A549 (cell line): ENCODE measurements at regions not wholly inside any gene's neighbourhood (a gene's known extent, or its start where the extent isn't known, plus 50 kb on each side); places are given as distances from the start of the nearest gene placed in this dataset.

Source experiments
- ATAC-seq, 2 experiments: fragments of 200-7000 bp in 1 of 2; fragments of >200 bp in 1 of 2; cut with Nextera tagmentation in 1 of 2; cut with Tn5 transposase in 1 of 2; 3 replicates each; pipeline versions ENCODE4 v1.8.0 to v1.9.1; 2018 to 2020; ENCODE audit warnings: mild to moderate bottlenecking in 1 of 2, moderate library complexity in 1 of 2
- CTCF ChIA-PET: fragments of 300-600 bp; sonication (Branson Sonifier 250); formaldehyde crosslinking; extraction: SDS; loops from one replicate; lab custom pipeline; 2021; ENCODE audit warnings: antibody characterized with exemption, inconsistent platforms; lab: Yijun Ruan, JAX
- POLR2A ChIA-PET: fragments of 350-600 bp; formaldehyde crosslinking; extraction: SDS; loops from one replicate; lab custom pipeline; 2021; ENCODE audit warnings: antibody characterized with exemption, inconsistent platforms; lab: Yijun Ruan, JAX
- DNase-seq, 2 experiments: peaks; one replicate each; pipeline versions ENCODE4 v3.0.0 to v3.0.0-alpha.2; 2011 to 2016; ENCODE audit warnings: low read depth in 1 of 2, low spot score in 1 of 2
- FAIRE-seq: peaks from 2 replicates; lab custom pipeline; 2011; peaks lifted over from hg19 to GRCh38; lab: Jason Lieb, UNC
- H3K27ac ChIP-seq, 2 experiments: fragments of >200 bp; sonication (Bioruptor Twin); formaldehyde crosslinking; 3 replicates each; pipeline ENCODE4 v1.5.1; 2016 to 2017
- H3K4me1 ChIP-seq: fragments of >200 bp; sonication (Bioruptor Twin); formaldehyde crosslinking; 3 replicates; pipeline ENCODE4 v1.6.1; 2016
- H3K4me2 ChIP-seq: fragments of >200 bp; sonication (Bioruptor Twin); formaldehyde crosslinking; 3 replicates; pipeline ENCODE4 v1.6.1; 2016
- H3K4me3 ChIP-seq: fragments of >200 bp; sonication (Bioruptor Twin); formaldehyde crosslinking; 3 replicates; pipeline ENCODE4 v1.5.1; 2016
- H3K9me3 ChIP-seq: fragments of >200 bp; sonication (Bioruptor Twin); formaldehyde crosslinking; 3 replicates; pipeline ENCODE4 v1.6.1; 2016
- CBX2 ChIP-seq: fragments of 200-600 bp; sonication (generic); IDR thresholded peaks from 2 replicates; pipeline ENCODE4 v1.6.1; 2016; ENCODE audit warnings: low read depth, mild to moderate bottlenecking, borderline replicate concordance
- CHD2 ChIP-seq: fragments of 150-350 bp; IDR thresholded peaks from 2 replicates; pipeline ENCODE4 v1.6.1; 2014; ENCODE audit warnings: low read length; ENCODE audit not compliant: partially characterized antibody
- EHF ChIP-seq: fragments of 250-450 bp; sonication (Bioruptor Pico); IDR thresholded peaks from 2 replicates; pipeline ENCODE4 v1.5.0; 2020; ENCODE audit warnings: mild to moderate bottlenecking
- EHMT2 ChIP-seq: fragments of 200-600 bp; sonication (generic); IDR thresholded peaks from 2 replicates; pipeline ENCODE4 v1.6.1; 2016; ENCODE audit warnings: antibody characterized with exemption, low read depth, mild to moderate bottlenecking, moderate library complexity
- FOSL2 ChIP-seq, 2 experiments: fragments of 450-650 bp in 1 of 2; fragments of >200 bp in 1 of 2; sonication (Bioruptor Twin) in 1 of 2; formaldehyde crosslinking; IDR thresholded peaks; 2 replicates each; pipeline versions ENCODE4 v1.5.0 to v1.6.1; 2016 to 2020; ENCODE audit warnings: mild to moderate bottlenecking in 1 of 2, moderate library complexity in 1 of 2
- HDAC2 ChIP-seq: fragments of 200-600 bp; sonication (generic); IDR thresholded peaks from 2 replicates; pipeline ENCODE4 v1.6.1; 2016
- HOXB5 ChIP-seq: fragments of 250-450 bp; sonication (Bioruptor Pico); IDR thresholded peaks from 2 replicates; pipeline ENCODE4 v1.5.0; 2020; ENCODE audit warnings: mild to moderate bottlenecking, moderate library complexity
- JUNB ChIP-seq: fragments of >200 bp; sonication (Bioruptor Twin); formaldehyde crosslinking; IDR thresholded peaks from 2 replicates; pipeline ENCODE4 v1.6.1; 2016
- MAFK ChIP-seq: fragments of 450-650 bp; IDR thresholded peaks from 2 replicates; pipeline ENCODE4 v1.6.1; 2014; ENCODE audit not compliant: partially characterized antibody
- MAZ ChIP-seq: fragments of 150-350 bp; IDR thresholded peaks from 2 replicates; pipeline ENCODE4 v1.6.1; 2014; ENCODE audit warnings: antibody characterized with exemption, low read depth, low read length, borderline replicate concordance
- RAD21 ChIP-seq, 2 experiments: fragments of >200 bp in 1 of 2; sonication (Bioruptor Twin) in 1 of 2; formaldehyde crosslinking in 1 of 2; IDR thresholded peaks in 1 of 2; conservative IDR thresholded peaks in 1 of 2; 2 replicates in 1 of 2; 3 replicates in 1 of 2; pipeline ENCODE4 v1.6.1; 2012 to 2018; ENCODE audit warnings: inconsistent platforms in 1 of 2
- SREBF2 ChIP-seq: fragments of 450-650 bp; IDR thresholded peaks from 2 replicates; pipeline ENCODE4 v1.6.1; 2014; ENCODE audit warnings: mild to moderate bottlenecking, moderate library complexity
- WGBS: methylation state at CpG from one replicate; pipeline ENCODE4 v1.1.6; 2017; ENCODE audit errors: missing lambda C conversion rate; 5-methylcytosine and 5-hydroxymethylcytosine counted together
- TF ChIP-seq, protein P1 (sequence below): fragments of 450-650 bp; IDR thresholded peaks from 2 replicates; pipeline ENCODE4 v1.6.1; 2014; ENCODE audit warnings: antibody characterized with exemption
- TF ChIP-seq, protein P2 (sequence below): fragments of 250-450 bp; sonication (Bioruptor Pico); IDR thresholded peaks from 2 replicates; pipeline ENCODE4 v1.5.0; 2021; ENCODE audit warnings: mild to moderate bottlenecking, moderate library complexity, borderline replicate concordance
- TF ChIP-seq, protein P3 (sequence below): fragments of >200 bp; sonication (Bioruptor Twin); formaldehyde crosslinking; IDR thresholded peaks from 3 replicates; pipeline ENCODE4 v1.5.1; 2016
- TF ChIP-seq, protein P4 (sequence below): fragments of 250-450 bp; sonication (Bioruptor Pico); IDR thresholded peaks from 2 replicates; pipeline ENCODE4 v1.5.0; 2020; ENCODE audit warnings: low read depth, mild to moderate bottlenecking, moderate library complexity
- TF ChIP-seq, protein P5 (sequence below): fragments of >200 bp; sonication (Bioruptor Twin); formaldehyde crosslinking; IDR thresholded peaks from 3 replicates; pipeline ENCODE4 v1.6.1; 2016
- TF ChIP-seq, protein P6 (sequence below): IDR thresholded peaks from 2 replicates; pipeline ENCODE4 v1.6.1; 2012

DNA sequence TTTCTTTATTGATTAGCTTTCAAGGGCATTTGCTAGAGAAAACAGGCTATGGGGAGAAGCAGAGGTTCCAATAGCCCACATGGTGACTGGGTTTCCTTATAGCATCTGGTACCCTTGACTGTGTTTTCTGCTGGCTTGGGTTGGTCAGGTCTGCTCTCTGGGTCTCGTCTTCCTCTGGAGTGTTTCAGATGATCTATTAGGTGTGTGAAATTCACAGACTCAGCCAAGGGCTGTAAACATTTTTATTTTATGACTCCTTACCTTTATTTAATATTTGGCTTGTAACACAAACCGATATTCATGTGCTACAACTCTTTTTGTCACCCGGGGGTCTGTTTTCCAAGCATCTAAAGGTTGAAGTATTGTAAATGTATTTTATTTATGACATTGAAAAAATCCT is 338.9 kb downstream of the GADD45G start (continued):
- TF ChIP-seq EHF (CRISPR knock-in tag), result no peak

DNA sequence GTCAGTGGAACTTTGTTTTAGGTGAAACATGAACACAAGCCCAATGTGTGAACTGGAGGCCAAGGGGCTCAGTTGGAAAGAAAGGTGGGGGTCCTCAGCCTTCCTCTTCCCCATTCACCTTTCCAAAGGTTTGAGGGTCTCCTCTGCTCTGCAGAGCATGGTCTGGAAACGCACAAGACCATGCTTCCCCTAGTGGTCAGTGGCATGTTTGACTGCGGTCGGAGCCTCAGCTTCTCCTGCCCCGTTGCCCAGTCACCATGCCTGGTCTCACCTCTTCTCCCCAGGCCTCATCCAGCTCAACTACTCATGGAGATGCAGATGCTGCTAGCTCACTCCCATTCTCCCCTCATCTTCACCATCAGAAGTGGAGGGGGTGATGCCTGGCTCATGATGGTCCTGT is 340.3 kb downstream of the GADD45G start:
- WGBS, result 57% methylated on average over 4 of the region's 4 CpGs
- H3K9me3 ChIP-seq, result no peaks in the 10 kb centered on the region
- TF ChIP-seq RAD21 (conservative IDR thresholded peaks at IDR 0.05 in 1 of 2, IDR thresholded peaks at IDR 0.05 in 1 of 2), result peak in 1 of 2 experiments; percentile 21; a peak in 1 of 5 replicates
- TF ChIP-seq, protein P1, sequence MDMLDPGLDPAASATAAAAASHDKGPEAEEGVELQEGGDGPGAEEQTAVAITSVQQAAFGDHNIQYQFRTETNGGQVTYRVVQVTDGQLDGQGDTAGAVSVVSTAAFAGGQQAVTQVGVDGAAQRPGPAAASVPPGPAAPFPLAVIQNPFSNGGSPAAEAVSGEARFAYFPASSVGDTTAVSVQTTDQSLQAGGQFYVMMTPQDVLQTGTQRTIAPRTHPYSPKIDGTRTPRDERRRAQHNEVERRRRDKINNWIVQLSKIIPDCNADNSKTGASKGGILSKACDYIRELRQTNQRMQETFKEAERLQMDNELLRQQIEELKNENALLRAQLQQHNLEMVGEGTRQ, result no peak
- TF ChIP-seq MAFK, result no peak
- TF ChIP-seq, all 56 proteins: peak for 1
- Histone ChIP-seq H3K4me3 (no peak overlapping the region), H3K4me1 (no peaks in the 10 kb centered on the region), H3K27ac (no peak overlapping the region), H3K4me2 (no peak overlapping the region)
- CTCF ChIA-PET, result no interaction called here
- POLR2A ChIA-PET, result no interaction called here
- no peak for DNase-seq
- no peak for FAIRE-seq
- peak in 1 of 2 experiments; percentile 69; a peak in 2 of 6 replicates for ATAC-seq

DNA sequence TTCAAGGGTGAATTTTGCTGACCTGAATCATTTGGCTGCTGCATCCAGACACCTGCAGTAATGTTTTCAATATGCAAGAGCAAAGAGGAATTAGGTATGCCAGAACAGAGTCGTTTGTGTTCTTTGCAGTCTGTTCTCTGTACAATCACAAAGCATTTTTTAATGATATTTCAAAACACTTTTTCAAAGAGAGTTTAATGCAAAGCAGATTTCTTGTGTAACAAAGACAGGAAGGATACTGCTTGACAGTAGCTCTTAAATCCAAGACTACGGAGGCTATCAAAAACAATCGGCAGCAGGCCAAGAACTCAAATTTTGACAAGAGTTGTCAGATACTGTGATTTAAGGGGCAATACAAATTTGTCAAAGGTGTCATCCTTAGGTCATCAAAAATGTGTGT is 341.9 kb downstream of the GADD45G start:
- Histone ChIP-seq H3K9me3 (no peaks in the 10 kb centered on the region), H3K4me3 (no peak overlapping the region), H3K27ac (no peak overlapping the region), H3K4me1 (no peaks in the 10 kb centered on the region), H3K4me2 (no peak overlapping the region)
- 60% methylated on average over 3 of the region's 3 CpGs for WGBS
- ATAC-seq (no peak), DNase-seq (no peak), FAIRE-seq (no peak)
- TF ChIP-seq JUNB (no peak), MAFK (no peak), HOXB5 (CRISPR knock-in tag) (no peak), CHD2 (no peak), MAZ (no peak), HDAC2 (no peak), CBX2 (no peak), EHMT2 (no peak), FOSL2 (IDR thresholded peaks at IDR 0.05) (no peak), FOSL2 (CRISPR knock-in tag; IDR thresholded peaks at IDR 0.05) (no peak), SREBF2 (no peak)
- TF ChIP-seq, protein P2, sequence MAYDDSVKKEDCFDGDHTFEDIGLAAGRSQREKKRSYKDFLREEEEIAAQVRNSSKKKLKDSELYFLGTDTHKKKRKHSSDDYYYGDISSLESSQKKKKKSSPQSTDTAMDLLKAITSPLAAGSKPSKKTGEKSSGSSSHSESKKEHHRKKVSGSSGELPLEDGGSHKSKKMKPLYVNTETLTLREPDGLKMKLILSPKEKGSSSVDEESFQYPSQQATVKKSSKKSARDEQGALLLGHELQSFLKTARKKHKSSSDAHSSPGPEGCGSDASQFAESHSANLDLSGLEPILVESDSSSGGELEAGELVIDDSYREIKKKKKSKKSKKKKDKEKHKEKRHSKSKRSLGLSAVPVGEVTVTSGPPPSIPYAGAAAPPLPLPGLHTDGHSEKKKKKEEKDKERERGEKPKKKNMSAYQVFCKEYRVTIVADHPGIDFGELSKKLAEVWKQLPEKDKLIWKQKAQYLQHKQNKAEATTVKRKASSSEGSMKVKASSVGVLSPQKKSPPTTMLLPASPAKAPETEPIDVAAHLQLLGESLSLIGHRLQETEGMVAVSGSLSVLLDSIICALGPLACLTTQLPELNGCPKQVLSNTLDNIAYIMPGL (CRISPR knock-in tag), result no peak
- TF ChIP-seq, protein P3, sequence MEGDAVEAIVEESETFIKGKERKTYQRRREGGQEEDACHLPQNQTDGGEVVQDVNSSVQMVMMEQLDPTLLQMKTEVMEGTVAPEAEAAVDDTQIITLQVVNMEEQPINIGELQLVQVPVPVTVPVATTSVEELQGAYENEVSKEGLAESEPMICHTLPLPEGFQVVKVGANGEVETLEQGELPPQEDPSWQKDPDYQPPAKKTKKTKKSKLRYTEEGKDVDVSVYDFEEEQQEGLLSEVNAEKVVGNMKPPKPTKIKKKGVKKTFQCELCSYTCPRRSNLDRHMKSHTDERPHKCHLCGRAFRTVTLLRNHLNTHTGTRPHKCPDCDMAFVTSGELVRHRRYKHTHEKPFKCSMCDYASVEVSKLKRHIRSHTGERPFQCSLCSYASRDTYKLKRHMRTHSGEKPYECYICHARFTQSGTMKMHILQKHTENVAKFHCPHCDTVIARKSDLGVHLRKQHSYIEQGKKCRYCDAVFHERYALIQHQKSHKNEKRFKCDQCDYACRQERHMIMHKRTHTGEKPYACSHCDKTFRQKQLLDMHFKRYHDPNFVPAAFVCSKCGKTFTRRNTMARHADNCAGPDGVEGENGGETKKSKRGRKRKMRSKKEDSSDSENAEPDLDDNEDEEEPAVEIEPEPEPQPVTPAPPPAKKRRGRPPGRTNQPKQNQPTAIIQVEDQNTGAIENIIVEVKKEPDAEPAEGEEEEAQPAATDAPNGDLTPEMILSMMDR, result no peak
- TF ChIP-seq, protein P4, sequence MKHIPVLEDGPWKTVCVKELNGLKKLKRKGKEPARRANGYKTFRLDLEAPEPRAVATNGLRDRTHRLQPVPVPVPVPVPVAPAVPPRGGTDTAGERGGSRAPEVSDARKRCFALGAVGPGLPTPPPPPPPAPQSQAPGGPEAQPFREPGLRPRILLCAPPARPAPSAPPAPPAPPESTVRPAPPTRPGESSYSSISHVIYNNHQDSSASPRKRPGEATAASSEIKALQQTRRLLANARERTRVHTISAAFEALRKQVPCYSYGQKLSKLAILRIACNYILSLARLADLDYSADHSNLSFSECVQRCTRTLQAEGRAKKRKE (CRISPR knock-in tag), result no peak
- TF ChIP-seq, protein P5, sequence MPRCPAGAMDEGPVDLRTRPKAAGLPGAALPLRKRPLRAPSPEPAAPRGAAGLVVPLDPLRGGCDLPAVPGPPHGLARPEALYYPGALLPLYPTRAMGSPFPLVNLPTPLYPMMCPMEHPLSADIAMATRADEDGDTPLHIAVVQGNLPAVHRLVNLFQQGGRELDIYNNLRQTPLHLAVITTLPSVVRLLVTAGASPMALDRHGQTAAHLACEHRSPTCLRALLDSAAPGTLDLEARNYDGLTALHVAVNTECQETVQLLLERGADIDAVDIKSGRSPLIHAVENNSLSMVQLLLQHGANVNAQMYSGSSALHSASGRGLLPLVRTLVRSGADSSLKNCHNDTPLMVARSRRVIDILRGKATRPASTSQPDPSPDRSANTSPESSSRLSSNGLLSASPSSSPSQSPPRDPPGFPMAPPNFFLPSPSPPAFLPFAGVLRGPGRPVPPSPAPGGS, result no peak
- TF ChIP-seq, protein P6, sequence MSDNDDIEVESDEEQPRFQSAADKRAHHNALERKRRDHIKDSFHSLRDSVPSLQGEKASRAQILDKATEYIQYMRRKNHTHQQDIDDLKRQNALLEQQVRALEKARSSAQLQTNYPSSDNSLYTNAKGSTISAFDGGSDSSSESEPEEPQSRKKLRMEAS, result no peak
- ChIA-PET CTCF (no interaction called here), POLR2A (no interaction called here)
